Neural progenitor cell (in vitro differentiated cells): ENCODE measurements at regions not wholly inside any gene's neighbourhood (a gene's known extent, or its start where the extent isn't known, plus 50 kb on each side); places are given as distances from the start of the nearest gene placed in this dataset.
A peak's percentile ranks its signal among the peaks of the same experiment; 100 is the strongest.

Source experiments
- DNase-seq: peaks from one replicate; pipeline ENCODE4 v3.0.0-alpha.2; 2016; ENCODE audit warnings: low spot score
- H2AFZ ChIP-seq: fragments of 200-600 bp; sonication (generic); replicated peaks from 2 replicates; pipeline ENCODE4 v1.6.1; 2016; ENCODE audit warnings: antibody characterized with exemption
- H3F3A ChIP-seq: fragments of 200-600 bp; sonication (generic); 2 replicates; pipeline ENCODE4 v1.6.1; 2016; ENCODE audit warnings: antibody characterized with exemption, low read depth
- H3K27ac ChIP-seq: fragments of 200-600 bp; sonication (generic); 2 replicates; pipeline ENCODE4 v1.5.1; 2016; ENCODE audit warnings: mild to moderate bottlenecking
- H3K27me3 ChIP-seq: fragments of 200-600 bp; sonication (generic); 2 replicates; pipeline ENCODE4 v1.6.1; 2016; ENCODE audit warnings: mild to moderate bottlenecking, moderate library complexity
- H3K36me3 ChIP-seq: fragments of 200-600 bp; sonication (generic); 2 replicates; pipeline ENCODE4 v1.5.1; 2016
- H3K4me1 ChIP-seq: fragments of 200-600 bp; sonication (generic); 2 replicates; pipeline ENCODE4 v1.6.1; 2016; ENCODE audit warnings: mixed run types
- H3K4me2 ChIP-seq: fragments of 200-600 bp; sonication (generic); 2 replicates; pipeline ENCODE4 v1.6.1; 2016
- H3K4me3 ChIP-seq: fragments of 200-600 bp; sonication (generic); 2 replicates; pipeline ENCODE4 v1.5.1; 2016
- H3K79me2 ChIP-seq: fragments of 200-600 bp; sonication (generic); 2 replicates; pipeline ENCODE4 v1.6.1; 2016; ENCODE audit warnings: low read depth
- H3K9ac ChIP-seq: fragments of 200-600 bp; sonication (generic); 2 replicates; pipeline ENCODE4 v1.6.1; 2016
- H3K9me3 ChIP-seq: fragments of 200-600 bp; sonication (generic); 2 replicates; pipeline ENCODE4 v1.5.1; 2016; ENCODE audit warnings: low read depth
- H4K20me1 ChIP-seq: fragments of 200-600 bp; sonication (generic); 2 replicates; pipeline ENCODE4 v1.6.1; 2016; ENCODE audit warnings: low read depth
- H3K27ac Mint-ChIP-seq: 3 replicates; pipeline ENCODE4 v1.8.0; 2021; ENCODE audit warnings: mixed read lengths
- H3K27me3 Mint-ChIP-seq: 2 replicates; pipeline ENCODE4 v1.8.0; 2022; ENCODE audit warnings: low read depth, mild to moderate bottlenecking, inconsistent platforms, moderate library complexity, mixed read lengths; ENCODE audit not compliant: insufficient read depth
- H3K36me3 Mint-ChIP-seq: 3 replicates; pipeline ENCODE4 v1.8.0; 2021; ENCODE audit warnings: mixed read lengths
- H3K4me1 Mint-ChIP-seq: 3 replicates; pipeline ENCODE4 v1.8.0; 2021; ENCODE audit warnings: mixed read lengths
- H3K4me3 Mint-ChIP-seq: 3 replicates; pipeline ENCODE4 v1.8.0; 2021; ENCODE audit warnings: mild to moderate bottlenecking, moderate library complexity, mixed read lengths
- H3K9me3 Mint-ChIP-seq: 3 replicates; pipeline ENCODE4 v1.8.0; 2020; ENCODE audit warnings: mixed read lengths
- EZH2 ChIP-seq: fragments of 200-600 bp; sonication (generic); IDR thresholded peaks from 2 replicates; pipeline ENCODE4 v1.6.1; 2017; ENCODE audit warnings: antibody characterized with exemption, mild to moderate bottlenecking, moderate library complexity
- EZH2phosphoT487 ChIP-seq: fragments of 200-600 bp; sonication (generic); IDR thresholded peaks from 2 replicates; pipeline ENCODE4 v1.6.1; 2017; ENCODE audit warnings: antibody characterized with exemption
- TF ChIP-seq, protein P1 (sequence below): fragments of 200-600 bp; sonication (generic); IDR thresholded peaks from 2 replicates; pipeline ENCODE4 v1.5.1; 2017; ENCODE audit warnings: antibody characterized with exemption, mild to moderate bottlenecking

DNA sequence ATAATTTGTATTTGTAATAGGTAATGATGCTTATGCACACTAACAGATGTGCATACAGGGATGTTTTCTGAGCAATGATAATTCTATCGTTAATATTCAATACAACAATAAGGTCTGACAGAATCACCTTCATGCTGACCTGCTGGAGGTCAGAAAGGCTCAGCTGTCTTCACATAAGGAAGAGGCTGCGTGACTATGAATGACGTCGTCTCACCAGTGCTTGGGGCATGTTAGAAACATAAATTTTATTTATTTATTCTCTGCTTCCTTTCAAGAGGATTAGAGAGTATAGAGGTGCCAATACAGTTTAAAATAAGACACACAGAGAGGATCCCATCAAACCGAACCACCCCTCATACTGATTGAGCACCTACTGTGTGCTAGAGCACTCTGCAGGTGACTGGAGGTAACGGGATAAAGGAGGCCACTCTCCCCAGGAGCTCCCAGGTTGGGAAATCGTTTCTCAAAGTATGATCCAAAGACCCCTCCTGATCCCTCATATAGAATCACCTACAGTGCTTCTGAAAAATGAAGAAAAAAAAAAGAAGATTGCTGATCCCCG, 265.6 kb upstream of the NPVF start:
- Histone ChIP-seq H2AFZ (no peak overlapping the region), H3K36me3 (no peaks in the 10 kb centered on the region), H3K9me3 (no peaks in the 10 kb centered on the region), H3K79me2 (no peaks in the 10 kb centered on the region), H3F3A (no peaks in the 10 kb centered on the region), H3K4me3 (no peak overlapping the region), H4K20me1 (no peaks in the 10 kb centered on the region), H3K4me2 (no peak overlapping the region), H3K4me1 (peaks cover 11% of the 10 kb centered on the region), H3K27me3 (no peaks in the 10 kb centered on the region), H3K27ac (no peak overlapping the region), H3K9ac (no peak overlapping the region)
- no peak overlapping the region for H3K4me3 Mint-ChIP-seq
- H3K27me3 Mint-ChIP-seq, result peaks cover 2% of the 10 kb centered on the region
- H3K9me3 Mint-ChIP-seq, result peaks cover 1% of the 10 kb centered on the region
- H3K36me3 Mint-ChIP-seq, result no peaks in the 10 kb centered on the region
- no peak for DNase-seq
- H3K27ac Mint-ChIP-seq, result no peak overlapping the region
- TF ChIP-seq EZH2, result no peak
- TF ChIP-seq, protein P1, sequence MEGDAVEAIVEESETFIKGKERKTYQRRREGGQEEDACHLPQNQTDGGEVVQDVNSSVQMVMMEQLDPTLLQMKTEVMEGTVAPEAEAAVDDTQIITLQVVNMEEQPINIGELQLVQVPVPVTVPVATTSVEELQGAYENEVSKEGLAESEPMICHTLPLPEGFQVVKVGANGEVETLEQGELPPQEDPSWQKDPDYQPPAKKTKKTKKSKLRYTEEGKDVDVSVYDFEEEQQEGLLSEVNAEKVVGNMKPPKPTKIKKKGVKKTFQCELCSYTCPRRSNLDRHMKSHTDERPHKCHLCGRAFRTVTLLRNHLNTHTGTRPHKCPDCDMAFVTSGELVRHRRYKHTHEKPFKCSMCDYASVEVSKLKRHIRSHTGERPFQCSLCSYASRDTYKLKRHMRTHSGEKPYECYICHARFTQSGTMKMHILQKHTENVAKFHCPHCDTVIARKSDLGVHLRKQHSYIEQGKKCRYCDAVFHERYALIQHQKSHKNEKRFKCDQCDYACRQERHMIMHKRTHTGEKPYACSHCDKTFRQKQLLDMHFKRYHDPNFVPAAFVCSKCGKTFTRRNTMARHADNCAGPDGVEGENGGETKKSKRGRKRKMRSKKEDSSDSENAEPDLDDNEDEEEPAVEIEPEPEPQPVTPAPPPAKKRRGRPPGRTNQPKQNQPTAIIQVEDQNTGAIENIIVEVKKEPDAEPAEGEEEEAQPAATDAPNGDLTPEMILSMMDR, result no peak
- no peak for TF ChIP-seq EZH2phosphoT487
- peaks cover 7% of the 10 kb centered on the region for H3K4me1 Mint-ChIP-seq

DNA sequence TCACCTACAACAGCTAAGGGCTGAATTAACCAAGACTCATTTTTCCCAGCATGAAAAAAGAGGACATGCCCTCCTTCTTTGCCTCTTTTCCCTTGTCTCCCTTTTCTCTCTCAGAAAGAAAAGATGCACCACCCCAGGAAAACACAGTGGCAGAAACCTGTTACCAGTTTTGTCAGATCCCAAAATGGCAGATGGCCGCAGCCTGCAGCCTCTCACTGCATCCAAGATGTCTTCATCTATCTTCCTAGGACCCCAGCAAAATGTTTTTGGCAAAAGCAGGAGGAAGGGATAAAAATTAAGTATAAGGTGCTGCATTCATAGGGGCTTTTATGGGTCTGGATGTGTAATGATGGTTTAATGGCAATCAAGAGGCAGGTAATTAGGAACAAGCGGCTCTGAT, 266.6 kb upstream of the NPVF start:
- Histone ChIP-seq H3K4me3 (no peak overlapping the region), H3F3A (no peaks in the 10 kb centered on the region), H4K20me1 (no peaks in the 10 kb centered on the region), H3K9me3 (no peaks in the 10 kb centered on the region), H3K27ac (no peak overlapping the region), H3K9ac (no peak overlapping the region), H3K79me2 (no peaks in the 10 kb centered on the region), H3K4me2 (no peak overlapping the region), H3K36me3 (no peaks in the 10 kb centered on the region), H3K27me3 (no peaks in the 10 kb centered on the region), H3K4me1 (peaks cover 11% of the 10 kb centered on the region), H2AFZ (peak overlapping the region; percentile 79)
- Mint-ChIP-seq H3K9me3 (peaks cover 1% of the 10 kb centered on the region), H3K4me3 (no peak overlapping the region), H3K27ac (peak overlapping the region; percentile 61), H3K4me1 (peaks cover 7% of the 10 kb centered on the region), H3K27me3 (no peaks in the 10 kb centered on the region), H3K36me3 (no peaks in the 10 kb centered on the region)
- DNase-seq, result no peak
- TF ChIP-seq, protein P1, result no peak
- TF ChIP-seq EZH2phosphoT487, result no peak
- no peak for TF ChIP-seq EZH2

DNA sequence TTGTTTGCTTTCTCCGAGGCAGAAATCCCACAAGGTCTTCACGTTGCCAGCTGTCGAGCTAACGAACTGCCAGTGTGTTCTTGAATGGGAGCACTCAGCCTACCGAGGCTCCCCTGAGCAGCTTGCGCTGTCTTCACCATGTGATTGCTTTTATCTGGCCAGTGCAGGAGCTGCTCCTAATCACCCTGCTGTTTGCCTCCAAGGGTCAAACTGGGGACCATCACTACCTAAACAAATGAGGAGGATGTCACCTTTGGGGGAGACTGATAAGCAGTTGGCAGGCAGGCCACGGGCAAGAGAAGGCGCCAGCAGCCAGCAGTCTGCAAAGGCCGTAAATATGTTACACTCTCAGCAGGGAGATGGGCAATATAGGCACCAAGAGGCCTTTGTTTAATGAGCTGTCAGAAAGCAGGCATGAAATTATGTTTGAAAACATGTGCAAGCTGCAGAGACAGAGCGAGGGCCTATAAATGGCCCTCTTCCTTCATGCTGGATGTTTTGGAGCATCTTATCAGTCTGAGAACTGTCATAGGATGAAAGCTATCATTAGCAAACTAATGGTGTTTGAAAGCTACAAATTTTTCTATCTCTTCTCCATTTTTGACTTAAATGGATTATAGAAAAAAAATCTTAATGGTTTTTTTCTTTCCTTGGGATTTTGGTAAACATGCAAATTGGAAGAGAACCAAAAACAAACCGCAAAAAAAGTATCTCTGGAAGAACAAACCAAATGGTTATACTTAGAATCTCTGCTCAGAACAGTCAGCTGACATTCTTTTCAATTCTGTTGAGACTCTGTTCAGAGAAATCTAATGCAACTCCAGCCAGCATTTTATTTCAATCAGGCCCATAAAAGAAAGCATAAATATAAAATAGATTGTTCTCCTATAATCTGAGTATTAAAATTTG, 267.3 kb upstream of the NPVF start:
- Histone ChIP-seq H3K27me3 (no peaks in the 10 kb centered on the region), H3K4me1 (peaks cover 11% of the 10 kb centered on the region), H2AFZ (peak overlapping the region; percentile 79), H3K79me2 (no peaks in the 10 kb centered on the region), H3K4me3 (no peak overlapping the region), H3K9ac (no peak overlapping the region), H3F3A (no peaks in the 10 kb centered on the region), H3K27ac (no peak overlapping the region), H3K4me2 (no peak overlapping the region), H3K36me3 (no peaks in the 10 kb centered on the region), H4K20me1 (no peaks in the 10 kb centered on the region), H3K9me3 (no peaks in the 10 kb centered on the region)
- no peaks in the 10 kb centered on the region for H3K36me3 Mint-ChIP-seq
- peaks cover 7% of the 10 kb centered on the region for H3K4me1 Mint-ChIP-seq
- TF ChIP-seq EZH2phosphoT487 (no peak), EZH2 (no peak)
- TF ChIP-seq, protein P1, result no peak
- H3K27ac Mint-ChIP-seq, result no peak overlapping the region
- DNase-seq, result peak; percentile 36
- no peaks in the 10 kb centered on the region for H3K27me3 Mint-ChIP-seq
- H3K4me3 Mint-ChIP-seq, result no peak overlapping the region
- peaks cover 1% of the 10 kb centered on the region for H3K9me3 Mint-ChIP-seq
